Testis (tissue), 2 donors: ENCODE measurements at regions not wholly inside any gene's neighbourhood (a gene's known extent, or its start where the extent isn't known, plus 50 kb on each side); places are given as distances from the start of the nearest gene placed in this dataset.

Experiments
- DNase-seq: peaks from one replicate; pipeline ENCODE4 v3.0.0-alpha.2; 2019
- H3K27ac ChIP-seq, 2 donors: fragments of 200-600 bp; sonication (generic); one replicate each; pipeline ENCODE4 v1.5.1; 2019
- H3K27me3 ChIP-seq: fragments of 200-600 bp; sonication (generic); one replicate; pipeline ENCODE4 v1.5.1; 2019
- H3K36me3 ChIP-seq: fragments of 200-600 bp; sonication (generic); one replicate; pipeline ENCODE4 v1.5.1; 2017; ENCODE audit warnings: low read depth; ENCODE audit errors: missing control alignments
- H3K4me1 ChIP-seq: fragments of 200-600 bp; sonication (generic); one replicate; pipeline ENCODE4 v1.5.1; 2019
- H3K4me3 ChIP-seq, 2 donors: fragments of 200-600 bp; sonication (generic); one replicate each; pipeline ENCODE4 v1.5.1; 2017 to 2019
- H3K9me3 ChIP-seq: fragments of 200-600 bp; sonication (generic); one replicate; pipeline ENCODE4 v1.5.1; 2017
- POLR2A ChIP-seq: fragments of 450-650 bp; IDR thresholded peaks from one replicate; pipeline ENCODE4 v1.6.1; 2017; ENCODE audit warnings: antibody characterized with exemption, mild to moderate bottlenecking, moderate library complexity
- WGBS, 2 donors: methylation state at CpG; one replicate each; pipeline ENCODE4 v1.1.5; 2018; 5-methylcytosine and 5-hydroxymethylcytosine counted together
- intact Hi-C: fragments of 100-400 bp; cut with DNase I; formaldehyde crosslinking; loops from one replicate; pipeline ENCODE4 v1.15.1; 2023; ENCODE audit warnings: low total_unique reads
- TF ChIP-seq, protein P1 (sequence below), 3 experiments: fragments of 450-650 bp in 2 of 3; fragments of 200-600 bp in 1 of 3; sonication (generic) in 1 of 3; IDR thresholded peaks; one replicate each; pipeline ENCODE4 v1.5.1; 2016 to 2019; ENCODE audit warnings: antibody characterized with exemption in 3 of 3, mild to moderate bottlenecking in 2 of 3, moderate library complexity in 1 of 3

DNA sequence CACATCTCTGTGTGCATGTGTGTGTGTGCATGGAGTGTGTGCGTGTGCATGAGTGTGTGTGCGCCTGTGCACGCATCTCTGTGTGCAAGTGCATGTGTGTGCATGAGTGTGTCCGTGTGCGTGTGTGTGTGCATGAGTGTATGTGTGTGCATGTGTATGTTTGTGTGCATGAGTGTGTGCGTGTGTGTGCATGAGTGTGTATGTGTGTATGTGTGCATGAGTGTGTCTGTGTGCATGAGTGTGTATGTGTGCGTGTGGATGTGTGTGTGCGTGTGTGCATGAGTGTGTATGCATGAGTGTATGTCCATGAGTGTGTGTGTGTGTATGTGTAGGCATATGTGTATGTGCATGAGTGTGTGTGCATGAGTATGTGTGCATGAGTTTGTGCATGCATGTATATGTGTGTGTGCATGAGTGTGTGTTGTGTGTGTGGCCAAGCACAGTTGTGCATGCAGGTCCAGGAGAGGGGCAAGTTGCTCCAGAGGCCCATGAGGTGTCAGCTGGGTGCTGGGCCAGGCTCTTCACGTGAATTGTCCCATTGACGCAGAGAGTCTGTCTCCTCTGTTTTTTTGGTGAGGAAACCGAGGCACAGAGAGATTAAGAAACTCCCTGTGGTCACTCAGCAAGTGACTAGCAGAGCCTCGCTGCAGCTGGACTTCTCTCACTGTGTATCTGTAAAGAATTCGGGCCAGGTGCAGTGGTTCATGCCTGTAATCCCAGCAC lies 75.5 kb downstream of the ASB1 start:
- no peak overlapping the region for H3K27ac ChIP-seq
- no peaks in the 10 kb centered on the region for H3K4me1 ChIP-seq
- intact Hi-C loops = no loop called here
- TF ChIP-seq, protein P1, sequence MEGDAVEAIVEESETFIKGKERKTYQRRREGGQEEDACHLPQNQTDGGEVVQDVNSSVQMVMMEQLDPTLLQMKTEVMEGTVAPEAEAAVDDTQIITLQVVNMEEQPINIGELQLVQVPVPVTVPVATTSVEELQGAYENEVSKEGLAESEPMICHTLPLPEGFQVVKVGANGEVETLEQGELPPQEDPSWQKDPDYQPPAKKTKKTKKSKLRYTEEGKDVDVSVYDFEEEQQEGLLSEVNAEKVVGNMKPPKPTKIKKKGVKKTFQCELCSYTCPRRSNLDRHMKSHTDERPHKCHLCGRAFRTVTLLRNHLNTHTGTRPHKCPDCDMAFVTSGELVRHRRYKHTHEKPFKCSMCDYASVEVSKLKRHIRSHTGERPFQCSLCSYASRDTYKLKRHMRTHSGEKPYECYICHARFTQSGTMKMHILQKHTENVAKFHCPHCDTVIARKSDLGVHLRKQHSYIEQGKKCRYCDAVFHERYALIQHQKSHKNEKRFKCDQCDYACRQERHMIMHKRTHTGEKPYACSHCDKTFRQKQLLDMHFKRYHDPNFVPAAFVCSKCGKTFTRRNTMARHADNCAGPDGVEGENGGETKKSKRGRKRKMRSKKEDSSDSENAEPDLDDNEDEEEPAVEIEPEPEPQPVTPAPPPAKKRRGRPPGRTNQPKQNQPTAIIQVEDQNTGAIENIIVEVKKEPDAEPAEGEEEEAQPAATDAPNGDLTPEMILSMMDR (IDR thresholded peaks at IDR 0.05) = no peak
- TF ChIP-seq POLR2A = no peak
- DNase-seq = no peak
- no peaks in the 10 kb centered on the region for H3K27me3 ChIP-seq
- 74 to 83% methylated on average over 9 to 13 of the region's 13 CpGs for WGBS, 2 donors
- H3K9me3 ChIP-seq = no peaks in the 10 kb centered on the region
- H3K36me3 ChIP-seq = no peaks in the 10 kb centered on the region
- no peak overlapping the region for H3K4me3 ChIP-seq

DNA sequence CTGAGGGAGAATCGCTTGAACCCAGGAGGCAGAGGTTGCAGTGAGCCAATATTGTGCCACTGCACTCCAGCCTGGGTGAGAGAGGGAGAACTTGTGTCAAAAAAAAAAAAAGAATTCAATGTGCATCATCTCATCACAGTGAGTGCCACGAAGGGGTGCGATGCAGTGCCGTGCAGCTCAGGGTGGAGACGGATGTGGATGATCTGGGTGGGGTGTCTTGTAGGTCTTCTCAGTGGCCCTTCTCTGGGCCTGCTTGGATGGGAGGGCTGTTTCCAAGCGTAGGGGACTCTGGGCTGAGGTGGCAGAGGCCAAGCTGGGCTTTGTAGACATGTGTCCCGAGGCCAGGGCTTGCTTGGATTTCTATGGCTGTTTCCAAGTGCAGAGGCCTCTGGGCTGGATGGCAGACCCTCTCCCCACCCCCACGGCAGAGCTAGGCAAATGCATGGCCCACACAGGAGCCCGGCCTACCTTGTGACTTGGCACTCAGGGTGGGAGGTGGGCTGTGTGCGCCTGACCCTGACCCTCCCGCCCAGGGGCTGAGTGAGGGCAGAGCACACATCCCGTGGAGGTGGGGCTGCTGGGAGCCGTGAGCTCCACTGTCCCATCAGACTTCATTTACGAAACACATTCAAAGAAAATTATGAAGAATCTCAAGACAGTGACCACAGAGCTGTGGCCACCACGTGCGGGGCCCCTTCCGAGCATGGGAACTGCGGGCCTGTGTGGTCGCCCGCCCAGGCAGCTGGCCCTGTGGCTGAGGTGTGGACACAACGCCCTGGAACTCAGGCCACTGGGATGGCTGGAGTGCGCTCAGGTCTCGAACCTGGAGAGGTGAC lies 76.4 kb downstream of the ASB1 start:
- Histone ChIP-seq H3K4me1 (no peaks in the 10 kb centered on the region), H3K27me3 (no peaks in the 10 kb centered on the region), H3K4me3 (no peak overlapping the region), H3K36me3 (no peaks in the 10 kb centered on the region), H3K9me3 (no peaks in the 10 kb centered on the region), H3K27ac (no peak overlapping the region)
- 85 to 95% methylated on average over 21 to 23 of the region's 23 CpGs for WGBS, 2 donors
- no peak for TF ChIP-seq POLR2A
- TF ChIP-seq, protein P1 (IDR thresholded peaks at IDR 0.05) = no peak
- no peak for DNase-seq
- intact Hi-C loops = no loop called here

DNA sequence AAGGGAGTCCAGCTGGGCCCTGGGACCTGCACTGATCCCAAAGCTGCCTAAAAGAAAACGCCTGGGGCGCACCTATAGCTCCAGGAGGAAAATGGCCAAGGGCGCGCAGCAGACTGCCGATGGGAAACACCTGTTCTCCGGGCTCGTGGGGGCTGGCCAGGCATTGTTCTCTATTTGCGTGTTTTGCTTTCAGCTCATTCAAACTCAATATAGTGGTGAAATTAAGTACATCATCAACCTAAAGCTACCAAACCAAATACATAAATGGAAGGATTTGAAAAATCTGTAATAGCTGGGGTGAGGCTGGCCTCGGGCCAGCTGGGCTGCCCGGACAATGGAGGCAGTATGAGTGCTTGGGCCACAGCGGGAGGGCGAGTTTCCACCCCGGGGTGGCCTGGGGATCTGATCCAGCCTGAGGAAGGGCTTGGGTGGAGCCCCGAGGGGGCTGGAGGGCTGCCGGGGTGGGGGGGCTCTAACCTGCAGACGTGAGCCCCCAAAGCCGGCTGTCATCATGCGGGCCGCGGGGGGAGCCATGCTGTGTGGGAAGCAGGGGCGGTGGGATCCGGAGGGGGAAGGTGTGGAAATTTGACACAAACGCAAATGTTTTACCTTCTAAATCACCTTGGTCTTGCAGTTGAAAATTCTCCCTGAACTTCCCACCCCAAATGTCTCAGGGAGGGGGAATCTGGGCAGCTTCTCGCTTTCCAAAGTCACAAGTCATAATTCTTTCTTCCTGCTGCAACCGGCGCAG lies 77.6 kb downstream of the ASB1 start:
- no peak overlapping the region for H3K4me3 ChIP-seq
- TF ChIP-seq, protein P1 (IDR thresholded peaks at IDR 0.05) = no peak
- no peak for TF ChIP-seq POLR2A
- no peak overlapping the region for H3K27ac ChIP-seq
- no peaks in the 10 kb centered on the region for H3K4me1 ChIP-seq
- DNase-seq = no peak
- WGBS, 2 donors = 84 to 86% methylated on average over 18 to 26 of the region's 26 CpGs
- intact Hi-C loops = no loop called here
- no peaks in the 10 kb centered on the region for H3K36me3 ChIP-seq
- no peaks in the 10 kb centered on the region for H3K9me3 ChIP-seq
- H3K27me3 ChIP-seq = no peaks in the 10 kb centered on the region

DNA sequence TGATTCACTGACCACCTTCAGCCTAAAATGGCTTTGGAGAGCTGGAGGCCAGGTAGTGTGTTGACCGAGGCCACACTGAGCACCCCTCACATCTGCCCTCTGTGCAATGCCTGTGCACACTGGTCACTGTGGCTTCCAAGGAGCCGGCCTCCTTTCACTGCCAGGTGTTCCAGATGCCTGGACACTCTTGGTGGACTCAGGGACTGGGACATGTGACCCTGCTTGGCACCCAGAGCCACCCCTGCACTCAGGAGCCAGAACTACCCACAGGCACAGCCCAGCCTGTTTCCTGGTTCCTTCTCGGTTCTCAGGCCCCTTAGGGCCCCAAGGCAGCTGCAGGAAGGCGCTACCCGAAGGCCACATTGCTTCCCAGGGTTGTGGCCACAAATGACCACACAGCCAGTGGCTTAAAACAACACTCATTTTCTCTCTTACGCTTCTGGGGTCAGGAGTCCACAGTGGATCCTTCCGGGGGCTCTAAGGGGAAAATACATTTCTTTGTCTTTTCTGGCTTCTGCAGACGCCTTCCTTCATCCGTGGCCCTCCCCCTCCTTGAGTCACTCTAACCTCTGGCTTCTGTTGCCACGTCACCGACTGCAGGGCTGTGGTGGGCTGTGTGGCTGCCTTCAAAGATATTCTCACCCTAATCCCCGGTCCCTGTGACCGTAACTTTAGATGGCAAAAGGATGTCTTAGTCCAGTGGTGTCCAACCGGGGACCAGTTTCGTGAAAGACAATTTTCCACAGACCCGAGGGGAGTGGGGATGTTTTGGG lies 78.6 kb downstream of the ASB1 start:
- DNase-seq = no peak

More for the DNA sequence above, 78.6 kb downstream of the ASB1 start:
- no peak overlapping the region for H3K4me3 ChIP-seq
- H3K27ac ChIP-seq = no peak overlapping the region
- no peaks in the 10 kb centered on the region for H3K4me1 ChIP-seq
- intact Hi-C loops = no loop called here
- H3K27me3 ChIP-seq = no peaks in the 10 kb centered on the region
- TF ChIP-seq, protein P1 (IDR thresholded peaks at IDR 0.05) = no peak
- no peak for TF ChIP-seq POLR2A
- H3K9me3 ChIP-seq = no peaks in the 10 kb centered on the region
- H3K36me3 ChIP-seq = no peaks in the 10 kb centered on the region
- 86 to 95% methylated on average over 15 to 16 of the region's 16 CpGs for WGBS, 2 donors
